ENCODE measurements at regions not wholly inside any gene's neighbourhood (a gene's known extent, or its start where the extent isn't known, plus 50 kb on each side); places are given as distances from the start of the nearest gene placed in this dataset.

DNA sequence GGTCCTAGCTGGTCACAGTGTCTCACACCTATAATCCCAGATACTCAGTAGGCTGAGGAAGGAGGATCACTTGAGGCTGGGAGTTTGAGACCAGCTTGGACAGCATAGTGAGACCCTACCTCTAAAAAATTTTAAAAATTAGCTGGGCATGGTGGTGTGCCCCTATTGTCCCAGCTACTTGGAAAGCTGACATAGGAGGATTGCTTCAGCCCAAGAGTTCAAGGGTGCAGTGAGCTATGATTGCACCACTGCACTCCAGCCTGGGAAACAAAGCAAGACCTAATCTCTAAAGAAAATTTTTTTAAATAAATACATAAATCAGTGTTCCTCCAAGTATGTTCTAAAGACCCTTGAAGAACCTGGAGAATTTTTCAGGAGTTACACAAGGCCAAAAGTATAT lies 50.6 kb upstream of the GNAO1 start:
- H3K36me3 ChIP-seq (ENCODE audit: control insufficient read depth in 1 of 2, insufficient read depth in 2 of 2, low read length in 2 of 2) = no peaks in the 10 kb centered on the region
- no peak overlapping the region for H3K27ac ChIP-seq (ENCODE audit: low read length)
- no peaks in the 10 kb centered on the region for H3K27me3 ChIP-seq (ENCODE audit: low read depth, low read length)
- H3K9me3 ChIP-seq (ENCODE audit: control insufficient read depth in 1 of 2, low read length in 2 of 2) = no peaks in the 10 kb centered on the region
- no peaks in the 10 kb centered on the region for H3K4me1 ChIP-seq (ENCODE audit: control insufficient read depth in 1 of 2, insufficient read depth in 2 of 2, low read length in 2 of 2)
- no peak overlapping the region for H3K4me3 ChIP-seq (ENCODE audit: low read depth in 1 of 2, low read length in 2 of 2)

DNA sequence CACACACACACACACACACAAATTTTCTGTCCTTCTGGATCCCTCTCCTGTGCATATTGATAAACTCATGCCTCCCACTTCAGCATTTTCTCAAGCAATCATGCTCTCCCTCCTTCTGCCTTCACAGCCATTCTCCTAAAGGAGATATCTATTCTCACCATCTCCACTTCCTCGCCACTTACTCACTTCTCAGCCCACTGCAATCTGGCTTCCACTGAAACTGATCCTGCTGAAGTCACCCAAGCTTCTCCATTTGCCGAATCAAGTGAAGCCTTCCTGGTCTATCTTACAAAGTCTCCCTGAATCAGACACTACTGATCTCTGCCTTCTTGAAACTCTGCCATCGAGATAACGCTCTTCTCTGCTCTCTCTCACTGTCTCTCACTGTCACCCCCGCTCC lies 54.0 kb upstream of the GNAO1 start:
- Histone ChIP-seq H3K4me1 (ENCODE audit: control insufficient read depth in 1 of 2, insufficient read depth in 2 of 2, low read length in 2 of 2) (no peaks in the 10 kb centered on the region), H3K4me3 (ENCODE audit: low read depth in 1 of 2, low read length in 2 of 2) (no peak overlapping the region), H3K27me3 (ENCODE audit: low read depth, low read length) (no peaks in the 10 kb centered on the region), H3K9me3 (ENCODE audit: control insufficient read depth in 1 of 2, low read length in 2 of 2) (no peaks in the 10 kb centered on the region), H3K36me3 (ENCODE audit: control insufficient read depth in 1 of 2, insufficient read depth in 2 of 2, low read length in 2 of 2) (no peaks in the 10 kb centered on the region), H3K27ac (ENCODE audit: low read length) (no peak overlapping the region)

DNA sequence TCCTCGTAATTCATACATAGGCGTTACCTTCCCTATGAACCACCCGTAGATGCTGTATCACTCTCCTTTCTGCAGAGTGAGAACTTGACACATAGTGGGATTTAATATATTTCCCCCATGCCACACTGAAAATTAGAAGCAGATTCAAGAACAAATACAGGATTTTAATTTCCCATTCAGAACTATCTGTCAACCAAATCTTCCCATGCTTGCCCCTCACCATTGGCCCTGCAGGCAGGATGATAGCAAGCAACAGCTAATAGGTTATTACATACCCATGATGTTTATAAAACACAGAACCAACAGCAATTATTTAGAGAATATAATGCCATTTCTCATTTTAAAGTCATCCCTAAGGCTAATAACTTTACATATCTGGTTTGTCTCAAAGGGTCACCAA lies 55.0 kb upstream of the GNAO1 start:
- H3K27me3 ChIP-seq (ENCODE audit: low read depth, low read length) = no peaks in the 10 kb centered on the region
- H3K9me3 ChIP-seq (ENCODE audit: control insufficient read depth in 1 of 2, low read length in 2 of 2) = no peaks in the 10 kb centered on the region
- H3K4me1 ChIP-seq (ENCODE audit: control insufficient read depth in 1 of 2, insufficient read depth in 2 of 2, low read length in 2 of 2) = no peaks in the 10 kb centered on the region
- no peak overlapping the region for H3K4me3 ChIP-seq (ENCODE audit: low read depth in 1 of 2, low read length in 2 of 2)
- H3K27ac ChIP-seq (ENCODE audit: low read length) = no peak overlapping the region
- no peaks in the 10 kb centered on the region for H3K36me3 ChIP-seq (ENCODE audit: control insufficient read depth in 1 of 2, insufficient read depth in 2 of 2, low read length in 2 of 2)

DNA sequence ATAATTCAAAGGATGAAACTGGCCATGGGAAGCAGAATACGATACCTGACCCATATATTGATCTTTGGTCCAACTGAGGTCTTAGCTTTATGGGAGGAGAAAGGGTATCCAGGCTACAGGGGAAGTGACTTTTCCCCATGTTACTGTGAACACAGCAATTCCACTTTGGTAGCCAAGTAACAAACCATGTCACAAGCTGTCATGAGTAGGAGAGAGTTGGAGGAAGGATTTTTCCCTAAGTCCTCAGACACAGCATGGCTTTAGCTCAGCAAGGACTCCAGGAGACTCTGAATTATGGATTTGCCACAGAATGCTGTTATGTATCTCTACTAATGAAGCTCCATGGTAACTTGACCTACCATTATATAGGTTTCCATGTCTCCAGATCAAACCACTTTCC lies 56.5 kb upstream of the GNAO1 start:
- H3K4me1 ChIP-seq (ENCODE audit: control insufficient read depth in 1 of 2, insufficient read depth in 2 of 2, low read length in 2 of 2) = no peaks in the 10 kb centered on the region
- H3K27ac ChIP-seq (ENCODE audit: low read length) = no peak overlapping the region
- H3K4me3 ChIP-seq (ENCODE audit: low read depth in 1 of 2, low read length in 2 of 2) = no peak overlapping the region
- no peaks in the 10 kb centered on the region for H3K9me3 ChIP-seq (ENCODE audit: control insufficient read depth in 1 of 2, low read length in 2 of 2)
- no peaks in the 10 kb centered on the region for H3K27me3 ChIP-seq (ENCODE audit: low read depth, low read length)
- no peaks in the 10 kb centered on the region for H3K36me3 ChIP-seq (ENCODE audit: control insufficient read depth in 1 of 2, insufficient read depth in 2 of 2, low read length in 2 of 2)

DNA sequence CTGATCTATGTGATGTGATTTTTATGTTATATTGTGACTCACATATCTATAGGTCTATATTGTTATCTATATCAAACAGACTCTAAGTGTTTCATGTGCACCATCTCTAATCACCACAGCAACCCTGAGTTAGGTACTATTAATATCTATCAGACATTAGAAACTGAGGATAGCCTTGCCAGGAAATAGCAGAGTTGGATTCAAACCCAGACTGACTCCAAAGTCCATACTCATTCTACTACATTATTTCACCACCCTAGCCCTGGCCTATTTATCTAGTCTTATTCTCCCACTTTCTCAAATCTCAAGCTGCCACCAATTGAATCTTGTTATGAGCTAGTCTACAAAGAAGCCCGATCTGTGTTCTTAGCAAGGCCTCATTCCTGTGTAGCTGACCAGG lies 65.4 kb upstream of the GNAO1 start:
- no peaks in the 10 kb centered on the region for H3K9me3 ChIP-seq (ENCODE audit: control insufficient read depth in 1 of 2, low read length in 2 of 2)
- no peaks in the 10 kb centered on the region for H3K4me1 ChIP-seq (ENCODE audit: control insufficient read depth in 1 of 2, insufficient read depth in 2 of 2, low read length in 2 of 2)
- H3K36me3 ChIP-seq (ENCODE audit: control insufficient read depth in 1 of 2, insufficient read depth in 2 of 2, low read length in 2 of 2) = no peaks in the 10 kb centered on the region

DNA sequence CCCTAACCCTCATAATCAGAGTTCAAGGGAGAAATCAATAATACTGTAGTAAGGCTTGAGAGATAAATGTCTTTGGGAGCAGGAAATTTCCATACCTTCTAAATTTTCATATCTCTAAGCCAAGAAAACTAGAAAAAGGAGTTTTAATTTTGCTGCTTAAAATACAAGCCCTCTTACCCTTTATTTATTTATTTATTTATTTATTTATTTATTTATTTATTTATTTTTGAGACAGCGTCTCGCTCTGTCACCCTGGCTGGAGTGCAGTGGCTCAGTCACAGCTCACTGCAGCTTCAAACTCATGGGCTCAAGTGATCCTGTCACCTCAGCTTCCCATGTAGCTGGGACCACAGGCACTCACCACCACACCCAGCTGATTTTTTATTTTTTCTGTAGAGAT lies 69.0 kb upstream of the GNAO1 start:
- Histone ChIP-seq H3K27me3 (ENCODE audit: low read depth, low read length) (no peaks in the 10 kb centered on the region), H3K27ac (ENCODE audit: low read length) (no peak overlapping the region)

More for the DNA sequence above, 65.4 kb upstream of the GNAO1 start:
- Histone ChIP-seq H3K4me3 (ENCODE audit: low read depth in 1 of 2, low read length in 2 of 2) (no peak overlapping the region), H3K27me3 (ENCODE audit: low read depth, low read length) (no peaks in the 10 kb centered on the region), H3K27ac (ENCODE audit: low read length) (no peak overlapping the region)

DNA sequence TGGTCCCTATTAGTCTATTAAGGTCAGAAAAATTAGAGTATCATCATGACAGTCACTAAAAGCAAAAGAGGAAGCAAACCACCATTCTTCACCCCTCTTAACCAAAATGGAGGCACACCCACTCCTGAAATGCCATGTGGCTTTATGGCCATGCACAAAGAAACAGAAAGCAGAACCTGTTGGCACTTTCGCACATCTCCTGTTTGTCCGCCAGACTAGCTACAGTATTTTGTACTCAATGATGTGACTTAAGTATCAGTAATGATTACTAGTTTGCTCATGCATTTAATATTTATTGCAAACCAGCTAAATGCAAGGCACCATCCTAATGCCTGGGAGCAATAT lies 70.2 kb upstream of the GNAO1 start:
- Histone ChIP-seq H3K27ac (ENCODE audit: low read length) (no peak overlapping the region), H3K27me3 (ENCODE audit: low read depth, low read length) (no peaks in the 10 kb centered on the region), H3K36me3 (ENCODE audit: control insufficient read depth in 1 of 2, insufficient read depth in 2 of 2, low read length in 2 of 2) (no peaks in the 10 kb centered on the region), H3K9me3 (ENCODE audit: control insufficient read depth in 1 of 2, low read length in 2 of 2) (no peaks in the 10 kb centered on the region), H3K4me1 (ENCODE audit: control insufficient read depth in 1 of 2, insufficient read depth in 2 of 2, low read length in 2 of 2) (no peaks in the 10 kb centered on the region), H3K4me3 (ENCODE audit: low read depth in 1 of 2, low read length in 2 of 2) (no peak overlapping the region)

More for the DNA sequence above, 69.0 kb upstream of the GNAO1 start:
- H3K4me1 ChIP-seq (ENCODE audit: control insufficient read depth in 1 of 2, insufficient read depth in 2 of 2, low read length in 2 of 2) = no peaks in the 10 kb centered on the region
- no peaks in the 10 kb centered on the region for H3K36me3 ChIP-seq (ENCODE audit: control insufficient read depth in 1 of 2, insufficient read depth in 2 of 2, low read length in 2 of 2)
- H3K9me3 ChIP-seq (ENCODE audit: control insufficient read depth in 1 of 2, low read length in 2 of 2) = no peaks in the 10 kb centered on the region
- H3K4me3 ChIP-seq (ENCODE audit: low read depth in 1 of 2, low read length in 2 of 2) = no peak overlapping the region

DNA sequence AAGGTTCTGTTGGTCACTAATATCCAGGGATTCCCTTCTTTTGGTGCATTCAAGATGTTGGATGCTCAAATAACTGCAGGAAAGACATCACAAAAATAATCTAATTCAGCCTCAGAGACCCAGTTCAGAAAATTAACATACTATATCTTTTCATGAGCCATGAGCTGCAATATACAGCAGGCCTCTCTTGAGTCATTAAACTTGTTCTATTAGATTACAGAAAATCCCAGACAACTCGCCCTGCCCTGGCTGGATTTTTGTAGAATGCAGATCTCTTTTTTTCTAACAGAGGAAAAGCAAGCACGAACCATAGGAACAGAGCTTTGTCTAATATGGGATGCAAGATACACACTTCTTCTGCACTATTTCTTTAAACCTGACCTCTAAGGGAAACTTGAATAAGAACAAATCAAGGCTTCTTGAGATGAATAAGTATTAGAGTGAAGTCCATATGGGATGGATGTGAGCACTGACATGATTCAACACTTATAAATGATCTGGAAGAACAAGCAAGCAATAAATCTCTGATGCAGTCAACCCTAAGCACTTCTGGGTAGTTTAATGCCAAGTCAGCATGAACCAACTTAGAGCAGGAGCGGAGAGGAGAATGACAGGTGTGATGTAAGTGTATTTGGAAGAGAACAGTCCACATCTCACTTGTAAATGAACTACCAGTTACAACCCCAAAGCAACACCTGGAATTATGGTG lies 70.7 kb upstream of the GNAO1 start:
- H3K9me3 ChIP-seq (ENCODE audit: control insufficient read depth in 1 of 2, low read length in 2 of 2) = no peaks in the 10 kb centered on the region
- no peaks in the 10 kb centered on the region for H3K4me1 ChIP-seq (ENCODE audit: control insufficient read depth in 1 of 2, insufficient read depth in 2 of 2, low read length in 2 of 2)
- H3K27ac ChIP-seq (ENCODE audit: low read length) = no peak overlapping the region
- no peak overlapping the region for H3K4me3 ChIP-seq (ENCODE audit: low read depth in 1 of 2, low read length in 2 of 2)
- no peaks in the 10 kb centered on the region for H3K36me3 ChIP-seq (ENCODE audit: control insufficient read depth in 1 of 2, insufficient read depth in 2 of 2, low read length in 2 of 2)
- H3K27me3 ChIP-seq (ENCODE audit: low read depth, low read length) = no peaks in the 10 kb centered on the region

DNA sequence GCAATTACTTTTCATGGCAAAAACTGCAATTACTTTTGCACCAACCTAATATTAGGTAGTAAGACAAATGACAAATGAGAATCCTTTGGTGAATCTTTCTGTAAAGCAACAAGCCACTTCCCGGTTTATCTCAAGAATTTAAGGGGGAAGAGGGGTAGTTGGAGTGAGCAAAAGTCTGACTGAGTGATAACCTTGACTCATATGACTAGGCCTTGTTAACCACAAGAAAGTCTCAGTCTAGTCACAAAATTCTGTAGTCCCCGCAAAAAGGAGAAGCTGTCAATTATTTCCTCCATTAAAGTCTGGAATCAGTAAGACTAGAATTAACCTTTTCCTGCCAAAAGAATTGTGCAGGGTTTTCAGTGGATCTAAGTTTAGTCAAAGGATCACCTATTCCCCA lies 72.2 kb upstream of the GNAO1 start:
- H3K27me3 ChIP-seq (ENCODE audit: low read depth, low read length) = no peaks in the 10 kb centered on the region
- no peak overlapping the region for H3K4me3 ChIP-seq (ENCODE audit: low read depth in 1 of 2, low read length in 2 of 2)
- no peaks in the 10 kb centered on the region for H3K36me3 ChIP-seq (ENCODE audit: control insufficient read depth in 1 of 2, insufficient read depth in 2 of 2, low read length in 2 of 2)
- no peaks in the 10 kb centered on the region for H3K9me3 ChIP-seq (ENCODE audit: control insufficient read depth in 1 of 2, low read length in 2 of 2)
- no peaks in the 10 kb centered on the region for H3K4me1 ChIP-seq (ENCODE audit: control insufficient read depth in 1 of 2, insufficient read depth in 2 of 2, low read length in 2 of 2)
- no peak overlapping the region for H3K27ac ChIP-seq (ENCODE audit: low read length)

DNA sequence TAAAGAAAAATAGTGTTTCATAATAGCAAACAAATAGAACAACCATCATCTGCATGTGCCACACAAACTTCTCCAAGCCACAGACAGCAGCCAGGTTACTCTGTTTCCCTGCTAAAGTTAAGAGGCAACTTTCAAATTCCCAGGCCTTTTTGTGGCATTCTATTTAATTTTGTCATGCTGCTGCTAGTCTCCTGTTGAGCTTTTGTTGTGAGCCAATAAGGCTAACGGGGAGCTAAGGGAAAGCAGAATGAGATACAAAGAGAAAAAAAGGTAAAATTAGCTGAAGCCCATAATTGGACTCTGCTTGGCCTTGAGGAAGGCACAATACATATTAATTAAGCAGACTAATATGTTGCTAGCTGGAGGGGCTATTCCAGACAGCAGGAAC lies 74.7 kb upstream of the GNAO1 start:
- H3K4me3 ChIP-seq (ENCODE audit: low read depth in 1 of 2, low read length in 2 of 2) = no peak overlapping the region

DNA sequence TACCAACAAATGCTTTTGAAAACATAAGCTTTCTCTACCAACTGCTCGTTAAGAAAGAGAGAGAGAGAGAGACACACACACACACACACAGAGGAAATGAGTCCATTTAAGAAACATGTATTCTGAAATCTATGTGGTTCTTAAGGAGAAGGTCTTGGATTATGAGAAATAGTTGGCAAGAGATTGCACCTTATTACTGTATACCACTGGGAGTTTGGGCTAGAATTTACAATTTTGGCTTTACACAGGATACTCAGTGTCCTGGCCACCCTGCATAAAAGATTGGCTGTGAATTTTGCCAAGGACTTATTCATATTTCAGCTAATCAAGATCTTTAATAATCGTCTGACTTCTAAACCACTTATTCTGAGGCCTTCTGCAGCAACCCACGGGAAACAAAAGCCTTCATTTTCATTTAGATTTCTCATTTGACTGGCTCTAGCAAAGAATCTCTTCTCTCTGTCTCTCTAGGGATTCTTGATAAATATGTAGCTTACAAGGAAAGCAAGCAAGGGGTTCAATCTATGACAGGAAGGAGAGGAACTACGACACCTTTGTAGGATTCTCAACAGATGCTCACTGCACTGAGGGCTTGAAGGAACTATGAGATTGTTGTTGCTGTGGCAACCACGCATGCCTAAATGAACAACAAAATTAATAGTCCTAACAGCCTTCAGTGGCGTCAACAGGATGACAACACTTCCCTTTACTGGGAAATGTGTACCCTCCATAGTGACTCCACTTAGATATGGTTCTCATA lies 75.3 kb upstream of the GNAO1 start:
- Histone ChIP-seq H3K27ac (ENCODE audit: low read length) (no peak overlapping the region), H3K36me3 (ENCODE audit: control insufficient read depth in 1 of 2, insufficient read depth in 2 of 2, low read length in 2 of 2) (no peaks in the 10 kb centered on the region), H3K4me3 (ENCODE audit: low read depth in 1 of 2, low read length in 2 of 2) (no peak overlapping the region), H3K9me3 (ENCODE audit: control insufficient read depth in 1 of 2, low read length in 2 of 2) (no peaks in the 10 kb centered on the region), H3K27me3 (ENCODE audit: low read depth, low read length) (no peaks in the 10 kb centered on the region), H3K4me1 (ENCODE audit: control insufficient read depth in 1 of 2, insufficient read depth in 2 of 2, low read length in 2 of 2) (no peaks in the 10 kb centered on the region)

More for the DNA sequence above, 74.7 kb upstream of the GNAO1 start:
- no peaks in the 10 kb centered on the region for H3K27me3 ChIP-seq (ENCODE audit: low read depth, low read length)
- no peaks in the 10 kb centered on the region for H3K36me3 ChIP-seq (ENCODE audit: control insufficient read depth in 1 of 2, insufficient read depth in 2 of 2, low read length in 2 of 2)
- H3K27ac ChIP-seq (ENCODE audit: low read length) = no peak overlapping the region
- H3K4me1 ChIP-seq (ENCODE audit: control insufficient read depth in 1 of 2, insufficient read depth in 2 of 2, low read length in 2 of 2) = no peaks in the 10 kb centered on the region
- no peaks in the 10 kb centered on the region for H3K9me3 ChIP-seq (ENCODE audit: control insufficient read depth in 1 of 2, low read length in 2 of 2)

DNA sequence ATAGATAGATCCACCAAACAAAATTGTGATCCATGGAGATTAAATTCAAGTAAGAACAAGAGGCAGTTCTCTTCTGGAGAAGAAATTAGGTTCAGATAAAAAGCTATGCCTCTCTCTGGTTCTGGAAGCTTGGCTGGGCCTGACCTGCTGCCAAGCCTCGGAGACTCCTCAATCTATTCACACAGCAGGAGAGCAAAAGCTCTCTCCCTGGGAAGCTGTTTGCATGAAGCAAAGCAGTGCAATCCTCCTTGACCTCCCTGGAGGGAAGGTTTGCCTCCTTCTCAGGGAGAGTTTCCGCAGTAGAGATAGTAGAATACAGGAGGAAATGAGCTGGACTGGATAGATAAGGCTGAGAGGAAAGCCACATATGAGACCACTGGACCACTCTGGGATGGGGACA lies 78.1 kb upstream of the GNAO1 start:
- peaks cover 0 to under 1% of the 10 kb centered on the region in 2 donors for H3K4me1 ChIP-seq (ENCODE audit: control insufficient read depth in 1 of 2, insufficient read depth in 2 of 2, low read length in 2 of 2)
- H3K36me3 ChIP-seq (ENCODE audit: control insufficient read depth in 1 of 2, insufficient read depth in 2 of 2, low read length in 2 of 2) = no peaks in the 10 kb centered on the region
- no peaks in the 10 kb centered on the region for H3K9me3 ChIP-seq (ENCODE audit: control insufficient read depth in 1 of 2, low read length in 2 of 2)
- no peaks in the 10 kb centered on the region for H3K27me3 ChIP-seq (ENCODE audit: low read depth, low read length)
- H3K4me3 ChIP-seq (ENCODE audit: low read depth in 1 of 2, low read length in 2 of 2) = no peak overlapping the region
- no peak overlapping the region for H3K27ac ChIP-seq (ENCODE audit: low read length)
